ENCODE measurements at regions not wholly inside any gene's neighbourhood (a gene's known extent, or its start where the extent isn't known, plus 50 kb on each side); places are given as distances from the start of the nearest gene placed in this dataset.

GRCh38 chr3:10743366-10744097, 72.5 kb upstream of the SLC6A11 start:
- FAIRE-seq = no peak

GRCh38 chr3:10744098-10744465, 71.9 kb upstream of the SLC6A11 start:
- FAIRE-seq = no peak

- no peak for FAIRE-seq
Measured at GRCh38 chr3:10745392-10745791, 70.6 kb upstream of the SLC6A11 start.

- FAIRE-seq = no peak
Measured at GRCh38 chr3:10746001-10746400, 70.0 kb upstream of the SLC6A11 start.

GRCh38 chr3:10746684-10747083, 69.3 kb upstream of the SLC6A11 start:
- no peak for FAIRE-seq

GRCh38 chr3:10747341-10747740, 68.7 kb upstream of the SLC6A11 start:
- FAIRE-seq = no peak

- FAIRE-seq = no peak
Measured at GRCh38 chr3:10748040-10748439, 68.0 kb upstream of the SLC6A11 start.

- FAIRE-seq = no peak
Measured at GRCh38 chr3:10753964-10754363, 62.1 kb upstream of the SLC6A11 start.

- FAIRE-seq = no peak
Measured at GRCh38 chr3:10756546-10756945, 59.5 kb upstream of the SLC6A11 start.

- no peak for FAIRE-seq
Measured at GRCh38 chr3:10757021-10757820, 58.8 kb upstream of the SLC6A11 start.

GRCh38 chr3:10757821-10758130, 58.3 kb upstream of the SLC6A11 start:
- no peak for FAIRE-seq

GRCh38 chr3:10758304-10759037, 57.6 kb upstream of the SLC6A11 start:
- FAIRE-seq = peak; percentile 27

- no peak for FAIRE-seq
Measured at GRCh38 chr3:10759495-10759894, 56.5 kb upstream of the SLC6A11 start.

GRCh38 chr3:10760199-10760598, 55.8 kb upstream of the SLC6A11 start:
- FAIRE-seq = no peak

GRCh38 chr3:10761583-10761982, 54.4 kb upstream of the SLC6A11 start:
- no peak for FAIRE-seq

GRCh38 chr3:10762116-10762515, 53.9 kb upstream of the SLC6A11 start:
- FAIRE-seq = no peak

- FAIRE-seq = no peak
Measured at GRCh38 chr3:10762611-10763247, 53.3 kb upstream of the SLC6A11 start.

- FAIRE-seq = no peak
Measured at GRCh38 chr3:10763248-10763620, 52.8 kb upstream of the SLC6A11 start.

GRCh38 chr3:10763817-10764258, 52.2 kb upstream of the SLC6A11 start:
- no peak for FAIRE-seq

GRCh38 chr3:10764259-10765051, 51.6 kb upstream of the SLC6A11 start:
- FAIRE-seq = no peak

- FAIRE-seq = no peak
Measured at GRCh38 chr3:10766049-10766705, 49.9 kb upstream of the SLC6A11 start.
